ENCODE measurements at regions not wholly inside any gene's neighbourhood (a gene's known extent, or its start where the extent isn't known, plus 50 kb on each side); places are given as distances from the start of the nearest gene placed in this dataset.

DNA sequence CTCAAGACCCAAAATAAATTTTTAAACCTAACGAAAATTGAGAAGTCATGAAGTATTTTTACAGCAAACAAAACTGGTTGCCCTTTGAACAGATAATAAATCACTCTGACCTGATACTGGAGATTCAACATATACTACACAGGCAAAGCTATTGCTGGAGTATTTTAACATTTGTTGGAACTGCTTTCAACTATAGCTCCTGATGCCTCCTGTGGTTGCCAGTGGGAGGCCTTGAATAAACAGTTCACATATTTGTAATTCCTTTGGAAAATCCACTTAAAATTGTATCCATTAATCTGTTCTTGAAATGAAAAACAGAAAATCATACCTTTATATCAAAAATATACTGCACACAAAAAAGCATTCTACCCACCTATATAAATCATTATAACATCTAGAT lies 605.1 kb downstream of the KCTD8 start:
- ATAC-seq (no peak), DNase-seq (no peak)
- intact Hi-C loops (cut with micrococcal nuclease) = no loop called here

DNA sequence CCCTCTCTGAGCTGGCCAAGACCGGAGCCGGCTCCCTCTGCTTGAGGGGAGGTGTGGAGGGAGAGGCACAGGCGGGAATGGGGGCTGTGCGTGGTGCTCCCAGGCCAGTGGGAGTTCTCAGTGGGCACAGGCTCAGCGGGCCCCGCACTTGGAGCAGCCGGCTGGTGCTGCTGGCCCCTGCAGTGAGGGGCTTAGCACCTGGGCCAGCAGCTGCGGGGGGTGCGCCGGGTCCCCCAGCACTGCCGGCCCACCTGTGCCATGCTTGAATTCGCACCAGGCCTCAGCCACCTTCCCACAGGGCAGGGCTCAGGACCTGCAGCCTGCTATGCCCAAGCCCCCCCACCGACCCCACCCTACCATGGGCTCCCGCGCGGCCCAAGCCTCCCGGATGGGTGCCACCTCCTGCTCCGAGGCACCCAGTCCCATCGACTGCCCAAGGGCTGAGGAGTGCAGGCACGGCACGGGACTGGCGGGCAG lies 602.5 kb downstream of the KCTD8 start:
- ATAC-seq (no peak), DNase-seq (no peak)
- intact Hi-C loops (cut with micrococcal nuclease) = no loop called here

DNA sequence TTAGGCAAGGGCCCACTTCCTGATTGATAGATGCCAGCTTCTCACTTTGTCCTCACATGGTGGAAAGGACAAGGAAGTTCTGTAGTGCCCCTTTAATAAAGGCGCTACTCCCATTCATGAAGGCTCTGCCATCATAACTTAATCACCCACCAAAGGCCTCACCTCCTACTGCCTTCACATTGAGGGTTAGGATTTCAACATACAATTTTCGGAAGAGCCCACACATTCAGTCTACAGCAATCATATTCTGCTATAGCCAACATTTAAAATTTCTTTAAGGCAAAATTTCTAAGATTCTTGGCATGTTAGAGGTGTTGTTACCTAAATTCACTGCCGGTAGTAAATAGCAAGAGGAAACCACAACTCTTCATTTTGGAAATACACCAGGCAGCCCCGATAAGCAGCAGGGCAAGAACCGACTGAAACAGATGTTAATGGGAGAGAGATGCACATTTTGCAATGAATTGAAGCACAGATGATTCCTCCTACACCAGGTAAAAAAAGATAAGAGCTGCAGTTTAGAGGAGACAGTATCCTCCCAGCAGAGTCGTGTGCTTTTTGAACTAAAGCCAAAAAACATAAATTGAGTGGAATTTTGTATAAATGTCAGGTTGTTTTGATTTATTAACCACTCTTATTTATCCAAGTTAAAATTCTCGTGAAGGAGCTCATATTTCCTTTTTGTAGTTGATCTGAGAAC lies 594.9 kb downstream of the KCTD8 start:
- ATAC-seq (no peak), DNase-seq (no peak)
- intact Hi-C loops (cut with micrococcal nuclease) = no loop called here

DNA sequence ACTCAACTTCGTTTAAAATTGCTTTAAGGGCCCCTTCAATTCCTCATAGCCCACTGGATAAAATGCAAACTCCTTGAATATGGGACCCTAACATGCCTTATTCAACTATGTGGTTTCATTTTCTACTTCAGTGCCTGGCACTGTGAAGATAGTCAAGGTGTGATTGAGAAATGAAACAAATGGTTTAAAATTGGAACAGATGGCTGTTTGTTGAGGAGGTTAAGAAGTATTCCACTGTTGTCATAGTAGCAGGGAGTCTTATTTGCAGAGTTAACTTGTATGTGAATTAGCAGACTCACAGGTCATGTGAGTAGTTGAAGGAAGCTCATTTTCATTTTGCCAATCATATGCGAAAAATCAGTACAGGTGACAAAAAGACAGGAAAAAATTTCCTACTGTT lies 593.3 kb downstream of the KCTD8 start:
- intact Hi-C loops (cut with micrococcal nuclease) = no loop called here
- no peak for DNase-seq
- ATAC-seq = no peak

DNA sequence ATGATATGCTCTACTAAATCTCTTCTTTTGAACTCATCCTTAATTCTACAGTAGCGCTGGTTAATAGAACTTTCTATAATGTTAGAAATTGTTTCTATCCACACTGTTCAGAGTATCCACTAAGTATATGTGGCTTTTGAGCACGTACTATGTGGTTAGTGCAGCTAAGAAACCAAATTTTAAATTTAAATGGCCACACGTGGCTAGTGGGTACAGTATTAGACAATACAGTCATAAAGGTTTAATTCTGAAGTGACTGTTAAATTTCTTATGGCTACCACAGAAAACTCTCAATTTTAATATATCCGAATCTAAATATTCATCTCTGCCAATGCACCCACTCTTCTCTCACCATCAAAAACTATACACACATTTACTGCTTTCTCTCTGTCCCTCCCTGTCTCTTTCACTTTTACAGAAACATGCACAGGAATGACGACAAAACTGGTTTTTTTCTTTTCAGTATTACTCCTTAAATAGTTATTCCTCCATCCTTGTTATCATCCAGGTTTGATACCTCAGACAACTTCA lies 583.9 kb downstream of the KCTD8 start:
- DNase-seq (no peak), ATAC-seq (no peak)
- intact Hi-C loops (cut with micrococcal nuclease) = no loop called here

DNA sequence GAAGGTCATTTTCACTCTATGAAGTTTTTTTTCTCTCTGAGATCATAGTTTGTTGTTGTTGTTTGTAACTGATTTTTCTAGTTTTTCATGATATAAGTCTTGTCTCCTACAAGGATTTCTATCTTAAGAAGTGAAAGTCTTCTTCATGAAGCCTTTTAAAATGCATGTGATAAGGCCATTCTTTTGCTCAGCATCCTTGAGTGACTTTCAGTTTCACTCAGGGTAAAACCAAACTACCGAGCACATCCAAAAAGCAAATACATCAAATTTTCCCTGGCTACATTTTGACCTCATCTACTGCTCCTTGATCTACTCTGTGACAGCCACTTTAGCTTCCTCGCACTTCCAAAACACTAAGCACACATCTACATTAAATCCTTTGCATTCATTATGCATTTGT lies 580.7 kb downstream of the KCTD8 start:
- DNase-seq = no peak
- intact Hi-C loops (cut with micrococcal nuclease) = no loop called here
- ATAC-seq = no peak

DNA sequence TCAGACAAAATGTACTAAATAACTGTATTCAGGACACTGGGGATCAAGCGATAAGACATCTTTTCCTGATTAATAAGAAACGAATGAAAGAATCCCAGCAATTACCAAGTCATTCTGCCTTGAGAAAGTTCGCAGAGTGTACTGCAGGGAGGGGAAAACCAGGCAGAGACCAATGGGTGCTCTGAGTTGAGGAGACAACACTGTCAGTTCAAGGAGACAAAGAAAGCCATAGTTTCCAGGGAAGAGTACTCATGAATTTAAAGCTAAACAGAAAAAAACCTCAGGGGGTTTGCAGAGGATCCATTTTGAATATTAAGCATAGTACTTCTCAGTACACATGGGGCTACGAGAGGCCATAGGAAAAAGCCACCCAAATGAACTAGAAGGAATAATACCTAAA lies 573.0 kb downstream of the KCTD8 start:
- intact Hi-C loops (cut with micrococcal nuclease) = no loop called here
- ATAC-seq (no peak), DNase-seq (no peak)

DNA sequence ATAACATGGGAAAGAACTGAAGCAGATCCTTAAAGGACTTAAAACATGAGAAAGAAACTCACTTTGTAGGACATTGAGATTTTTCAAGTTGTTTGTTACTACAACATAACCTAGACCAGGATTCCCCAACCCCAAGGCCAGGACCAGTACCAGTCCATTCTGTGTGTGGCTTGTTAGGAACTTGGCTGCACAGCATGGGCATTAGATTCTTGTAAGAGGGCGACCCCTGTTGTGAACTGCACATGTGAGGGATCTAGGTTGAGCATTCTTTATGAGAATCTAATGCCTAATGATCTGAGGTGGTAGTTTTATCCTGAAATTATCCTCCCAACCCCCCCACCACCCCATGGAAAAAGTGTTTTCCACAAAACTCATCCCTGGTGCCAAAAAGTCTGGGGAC lies 566.1 kb downstream of the KCTD8 start:
- intact Hi-C loops (cut with micrococcal nuclease) = no loop called here
- ATAC-seq = no peak
- no peak for DNase-seq

DNA sequence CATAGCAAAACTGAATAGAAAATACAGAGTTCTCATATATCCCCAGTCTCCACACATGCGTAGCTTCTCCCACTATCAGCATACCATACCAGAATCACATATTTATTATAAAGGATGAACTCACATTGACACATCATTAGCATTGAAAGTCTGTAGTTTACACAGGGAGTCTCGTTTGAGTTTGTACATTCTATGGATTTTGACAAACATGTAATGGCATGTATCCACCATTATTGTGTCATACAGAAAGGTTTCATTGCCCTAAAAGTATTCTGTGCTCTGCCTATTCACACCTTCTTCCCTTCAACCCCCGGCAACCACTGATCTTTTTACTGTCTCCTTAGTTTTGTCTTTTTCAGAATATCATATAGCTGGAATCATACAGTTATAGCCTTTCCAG lies 562.4 kb downstream of the KCTD8 start:
- no peak for DNase-seq
- no peak for ATAC-seq
- intact Hi-C loops (cut with micrococcal nuclease) = no loop called here

DNA sequence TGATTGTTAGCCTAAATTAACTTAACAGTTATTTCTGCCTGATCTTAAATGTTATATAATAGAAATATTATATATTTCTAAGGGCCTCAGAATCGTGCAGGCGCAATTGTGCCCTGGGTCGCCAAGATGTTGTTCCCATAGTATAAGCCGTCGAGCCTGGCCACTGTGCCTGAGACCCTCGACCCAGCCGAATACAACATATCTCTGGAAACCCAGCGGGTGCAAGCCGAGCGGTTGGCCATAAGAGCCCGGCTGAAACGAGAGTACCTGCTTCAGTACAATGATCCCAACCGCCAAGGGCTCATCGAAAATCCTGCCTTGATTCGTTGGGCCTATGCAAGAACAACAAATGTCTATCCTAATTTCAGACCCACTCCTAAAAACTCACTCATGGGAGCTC lies 549.8 kb downstream of the KCTD8 start:
- DNase-seq = no peak

DNA sequence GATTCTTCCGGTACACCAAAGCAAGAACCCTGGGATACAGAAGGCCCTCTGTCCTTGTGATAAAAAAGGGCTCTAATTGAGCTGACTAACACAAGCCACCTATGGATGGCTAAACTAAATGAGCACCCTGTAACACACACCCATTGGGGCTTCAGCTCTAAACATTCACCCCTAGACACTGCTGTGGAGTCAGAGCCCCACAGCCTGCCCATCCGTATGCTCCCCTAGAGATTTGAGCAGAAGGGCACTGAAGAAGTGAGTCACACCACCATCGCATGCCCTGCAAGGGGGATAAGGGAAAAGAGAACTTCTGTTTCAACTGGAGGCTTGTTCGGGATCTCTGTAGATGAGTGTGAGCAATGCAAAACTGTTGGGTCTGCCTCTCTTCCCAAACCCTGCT lies 545.2 kb downstream of the KCTD8 start:
- intact Hi-C loops (cut with micrococcal nuclease) = no loop called here
- no peak for ATAC-seq
- no peak for DNase-seq

More for the DNA sequence above, 549.8 kb downstream of the KCTD8 start:
- ATAC-seq = no peak
- intact Hi-C loops (cut with micrococcal nuclease) = no loop called here

DNA sequence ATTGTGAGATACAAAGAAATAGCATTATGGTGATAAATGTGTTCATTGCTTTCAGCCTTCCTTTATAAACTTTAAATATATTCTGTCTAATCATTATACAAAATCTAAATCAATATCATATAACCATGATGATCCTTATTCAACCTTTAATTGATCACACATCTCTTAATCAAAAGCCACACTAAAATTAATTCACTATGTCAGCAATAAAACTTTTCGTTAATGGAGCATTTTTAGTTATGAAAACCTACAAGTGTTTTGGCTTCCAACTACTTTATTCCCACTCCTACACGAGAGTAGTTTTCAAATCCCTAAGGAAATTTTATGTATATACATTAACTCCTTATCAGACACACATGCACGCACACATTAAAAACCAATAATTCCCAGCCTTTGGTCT lies 530.2 kb downstream of the KCTD8 start:
- DNase-seq (no peak), ATAC-seq (no peak)
- intact Hi-C loops (cut with micrococcal nuclease) = no loop called here

DNA sequence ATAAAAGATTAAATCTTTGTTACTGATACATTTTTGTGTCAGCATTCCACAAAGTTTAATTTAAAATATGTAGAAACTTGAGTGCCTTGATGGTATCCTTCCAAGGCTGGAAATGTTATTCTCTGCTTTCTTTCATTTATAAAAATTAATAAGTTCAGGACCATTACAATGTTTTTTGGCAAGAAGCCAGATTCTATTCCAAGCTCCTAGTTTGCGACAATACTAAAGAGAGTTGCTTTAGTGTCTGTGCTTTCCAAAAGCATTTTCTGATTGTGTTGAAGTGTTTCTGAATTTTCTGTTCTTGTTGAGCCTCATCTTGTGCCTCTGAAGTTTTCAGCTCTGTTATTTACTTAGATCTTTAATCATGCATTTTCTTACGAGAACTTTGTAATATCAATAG lies 516.2 kb downstream of the KCTD8 start:
- intact Hi-C loops (cut with micrococcal nuclease) = no loop called here
- ATAC-seq (no peak), DNase-seq (no peak)

DNA sequence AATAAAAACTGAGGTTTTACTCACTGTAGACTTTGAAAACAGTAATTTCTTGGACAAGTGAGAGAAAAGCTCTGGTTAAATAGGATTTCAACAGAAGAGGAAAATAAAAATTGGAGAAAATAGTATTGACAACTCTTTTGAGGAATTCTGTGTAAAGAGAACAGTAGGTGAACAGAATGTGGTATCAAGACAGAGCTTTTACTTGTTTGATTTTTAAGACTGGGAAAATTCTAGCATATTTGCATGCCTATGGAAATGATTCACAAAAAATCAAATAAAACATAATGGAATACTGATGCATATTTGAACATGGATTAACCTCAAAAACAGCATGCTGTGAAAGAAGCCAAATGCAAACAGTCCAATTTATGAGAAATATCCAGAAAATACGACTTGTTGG lies 504.6 kb downstream of the KCTD8 start:
- ATAC-seq (no peak), DNase-seq (no peak)
- intact Hi-C loops (cut with micrococcal nuclease) = no loop called here

DNA sequence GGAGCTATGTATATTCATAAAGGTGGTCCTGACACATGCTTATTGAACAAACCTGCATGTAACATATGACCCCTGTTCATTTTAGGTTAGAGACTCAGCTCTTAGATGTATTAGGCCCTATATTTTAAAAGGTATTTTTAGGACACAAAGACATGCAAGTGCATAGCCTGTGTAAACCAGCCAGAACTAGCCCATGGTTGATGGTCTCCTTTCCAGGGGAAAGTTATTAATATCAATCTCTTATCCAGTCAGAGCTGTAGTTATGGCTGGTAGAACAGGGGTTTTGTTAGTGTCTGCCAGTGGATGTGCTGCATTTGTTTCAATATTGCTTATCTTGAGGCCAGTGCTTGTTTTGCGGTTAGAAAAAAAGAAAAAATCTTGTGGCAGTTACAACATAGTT lies 488.6 kb downstream of the KCTD8 start:
- ATAC-seq = no peak
- no peak for DNase-seq
- intact Hi-C loops (cut with micrococcal nuclease) = no loop called here

DNA sequence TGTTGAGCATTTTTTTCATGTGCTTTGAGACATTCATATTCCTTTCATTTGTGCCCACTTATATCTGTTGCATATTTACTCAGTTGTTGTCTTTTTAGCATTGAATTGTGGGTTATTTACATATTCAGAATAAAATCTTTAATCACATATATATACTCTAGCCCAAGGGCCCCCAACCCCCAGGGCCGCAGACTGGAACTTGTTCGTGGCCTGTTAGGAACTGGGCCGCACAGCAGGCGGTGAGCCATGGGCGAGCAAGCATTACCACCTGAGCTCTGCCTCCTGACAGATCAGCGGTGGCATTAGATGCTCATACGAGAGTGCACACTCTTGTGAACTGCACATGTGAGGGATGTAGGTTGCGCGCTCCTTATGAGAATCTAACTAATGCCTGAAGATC lies 480.6 kb downstream of the KCTD8 start:
- ATAC-seq (no peak), DNase-seq (no peak)
- intact Hi-C loops (cut with micrococcal nuclease) = no loop called here

DNA sequence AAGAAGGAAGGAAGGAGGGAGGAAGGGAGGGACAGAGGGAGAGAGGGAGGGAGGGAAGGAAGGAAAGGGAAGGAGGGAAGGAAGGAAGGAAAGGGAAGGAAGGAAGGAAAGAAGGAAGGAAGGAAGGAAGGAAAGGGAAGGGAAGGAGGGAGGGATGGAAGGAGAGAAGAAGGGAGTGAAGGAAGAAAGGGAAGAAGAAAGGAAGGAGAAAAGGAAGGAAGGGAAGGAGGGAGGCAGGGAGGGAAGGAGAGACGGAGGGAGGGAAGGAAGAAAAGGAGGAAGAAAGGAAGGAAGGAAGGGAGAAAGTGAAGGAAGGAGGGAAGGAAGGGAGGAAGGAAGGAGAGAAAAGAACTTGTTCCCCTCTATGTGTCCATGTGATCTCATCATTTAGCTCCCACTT lies 465.0 kb downstream of the KCTD8 start:
- intact Hi-C loops (cut with micrococcal nuclease) = no loop called here
- no peak for DNase-seq
- ATAC-seq = no peak

DNA sequence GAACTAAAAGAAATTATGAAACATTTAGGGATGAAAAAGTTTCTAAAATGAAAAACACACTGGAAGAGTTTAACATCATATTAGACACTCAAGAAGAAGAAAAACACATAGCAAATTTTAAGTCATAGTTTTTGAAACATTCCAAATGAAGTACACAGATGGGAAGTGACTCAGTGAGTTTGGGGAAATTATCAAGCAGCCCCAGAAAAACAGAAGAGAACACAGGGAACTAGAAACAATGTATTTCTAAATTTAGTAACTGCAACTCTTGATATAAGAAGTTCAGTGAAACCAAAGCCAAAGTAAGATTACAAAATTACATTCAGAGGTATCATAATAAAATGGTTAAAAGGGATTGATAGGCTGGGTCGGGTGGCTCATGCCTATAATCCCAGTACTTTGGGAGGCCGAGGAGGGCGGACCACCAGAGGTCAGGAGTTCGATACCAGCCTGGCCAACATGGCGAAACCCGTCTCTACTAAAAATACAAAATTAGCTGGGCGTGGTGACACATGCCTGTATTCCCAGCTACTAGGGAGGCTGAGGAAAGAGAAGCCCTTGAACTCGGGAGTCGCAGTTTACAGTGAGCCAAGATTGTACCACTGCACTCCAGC lies 461.2 kb downstream of the KCTD8 start:
- intact Hi-C loops (cut with micrococcal nuclease) = no loop called here
- DNase-seq (no peak), ATAC-seq (no peak)

DNA sequence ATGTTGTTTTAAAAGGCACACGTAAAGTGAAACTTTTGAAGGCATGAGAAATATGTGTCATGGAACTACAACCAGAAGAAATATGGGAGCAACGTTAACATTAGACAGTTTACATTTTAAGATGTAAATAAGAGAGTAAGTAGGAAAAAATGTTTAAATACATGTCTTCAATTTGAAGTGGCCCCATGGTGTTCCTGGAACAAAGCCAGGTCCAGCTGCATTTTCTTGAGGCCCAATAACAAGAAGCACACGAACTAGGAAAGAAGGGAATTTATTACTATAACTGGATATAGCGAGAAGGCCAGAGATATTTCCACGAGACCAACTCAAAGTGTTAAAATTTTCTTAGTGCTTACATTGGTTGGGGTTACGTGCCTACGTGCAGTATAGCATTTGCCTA lies 458.1 kb downstream of the KCTD8 start:
- no peak for DNase-seq
- intact Hi-C loops (cut with micrococcal nuclease) = no loop called here
- ATAC-seq = no peak

DNA sequence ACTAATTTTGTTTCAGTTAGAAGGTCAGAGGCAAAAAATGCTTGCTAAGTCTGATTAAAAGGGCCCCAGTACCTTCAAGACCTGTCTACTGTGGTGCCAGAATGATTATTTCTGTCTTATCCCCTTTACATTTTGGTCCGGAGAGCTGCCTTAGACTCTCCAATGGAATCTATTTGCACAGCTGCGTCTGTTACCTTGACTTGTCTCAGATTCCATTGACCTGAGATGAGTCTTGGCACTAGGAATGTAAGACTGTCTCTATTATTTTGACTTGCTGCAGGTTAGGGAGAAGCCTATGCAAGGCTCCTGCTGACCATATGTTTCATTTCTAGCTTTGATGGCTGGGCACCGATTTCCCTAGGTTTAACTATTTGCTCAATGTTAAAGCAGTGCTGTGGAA lies 457.6 kb downstream of the KCTD8 start:
- no peak for DNase-seq
- ATAC-seq = no peak
- intact Hi-C loops (cut with micrococcal nuclease) = no loop called here

DNA sequence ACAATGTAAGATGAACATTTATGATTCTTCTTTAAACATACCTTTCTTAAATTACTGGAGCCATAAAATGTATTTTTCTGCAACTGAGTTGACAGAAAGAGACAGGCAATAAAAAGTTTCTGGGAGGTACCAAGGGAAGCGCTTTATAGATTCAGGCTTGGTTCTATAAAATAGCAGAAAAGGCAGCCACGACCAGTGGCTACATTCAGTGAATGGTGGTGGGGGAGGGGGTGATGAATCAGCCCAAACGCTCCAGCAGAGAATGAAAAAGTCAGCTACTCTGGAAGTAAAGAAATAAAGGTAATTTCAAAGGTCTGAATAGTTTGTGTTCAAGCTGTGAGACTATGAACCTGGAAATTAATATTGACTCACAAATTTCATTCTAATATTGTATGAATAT lies 456.1 kb downstream of the KCTD8 start:
- DNase-seq (no peak), ATAC-seq (no peak)
- intact Hi-C loops (cut with micrococcal nuclease) = no loop called here

Measured in left ventricle myocardium superior (tissue), 1 donor.